GM21515 (cell line): ENCODE measurements at regions not wholly inside any gene's neighbourhood (a gene's known extent, or its start where the extent isn't known, plus 50 kb on each side); places are given as distances from the start of the nearest gene placed in this dataset.

Experiments used
- ATAC-seq: cut with Tn5 transposase; IDR thresholded peaks from one replicate; pipeline ENCODE4 v1.9.1; 2021; ENCODE audit not compliant: unreplicated experiment

DNA sequence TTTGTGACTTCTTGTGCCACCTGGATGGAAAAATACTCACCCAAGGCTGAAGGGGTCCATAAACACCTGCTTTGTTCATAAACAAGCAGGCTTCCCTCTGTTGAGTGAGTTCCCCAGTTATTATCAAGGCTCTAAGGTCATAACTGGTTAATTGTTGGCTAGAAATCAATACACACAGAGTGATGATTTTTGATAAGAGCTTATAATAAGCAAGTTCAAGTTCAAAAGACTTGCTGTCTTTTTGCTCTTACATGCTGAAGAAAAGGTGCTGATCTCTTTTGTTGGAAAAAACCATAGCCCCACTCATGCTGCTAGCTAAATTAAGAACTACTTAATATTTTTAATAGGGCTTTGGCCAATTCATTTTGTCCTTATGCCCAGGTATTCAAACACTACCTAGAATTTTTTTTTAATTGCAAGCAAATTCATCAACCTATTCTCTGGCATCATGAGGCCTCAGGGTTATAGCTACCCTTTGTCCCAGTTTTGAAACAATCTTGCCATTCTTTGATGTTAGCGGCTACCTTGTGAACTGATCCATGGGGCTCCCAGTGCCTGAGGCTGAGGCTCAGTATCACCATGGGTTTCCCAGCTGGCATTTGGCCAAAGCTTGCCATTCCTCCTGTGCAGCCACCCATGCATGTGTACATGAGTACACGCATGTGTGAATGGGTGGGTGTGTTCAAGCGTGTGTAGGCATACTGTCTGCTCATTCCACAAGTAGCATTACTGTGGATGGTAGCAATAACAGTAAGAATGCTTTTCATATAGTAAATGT is 127.6 kb upstream of the LPP start:
- no peak for ATAC-seq

DNA sequence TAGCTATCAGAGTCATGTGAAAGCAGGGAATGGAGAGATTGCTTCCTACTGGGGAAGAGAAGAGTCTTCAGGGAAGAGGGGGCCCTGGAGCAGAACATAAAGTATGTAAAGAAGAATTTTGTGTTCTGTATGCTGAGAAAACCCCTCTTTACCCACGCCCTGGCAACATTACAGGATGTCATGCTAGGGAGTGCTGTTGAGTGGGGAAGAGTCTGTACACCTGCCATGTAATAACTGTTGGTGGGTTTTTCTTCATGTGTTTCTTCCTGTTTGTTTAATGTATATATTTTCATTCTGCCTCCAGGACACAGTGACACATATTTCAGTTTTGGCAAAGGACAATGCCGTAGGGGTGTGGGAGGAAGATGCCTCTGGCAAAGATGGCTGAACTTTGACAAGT is 122.8 kb upstream of the LPP start:
- ATAC-seq, result no peak

GRCh38 chr3:188034989-188035388 is 119.0 kb upstream of the LPP start:
- no peak for ATAC-seq

- no peak for ATAC-seq
Observed at GRCh38 chr3:188036375-188037194, 117.4 kb upstream of the LPP start.

DNA sequence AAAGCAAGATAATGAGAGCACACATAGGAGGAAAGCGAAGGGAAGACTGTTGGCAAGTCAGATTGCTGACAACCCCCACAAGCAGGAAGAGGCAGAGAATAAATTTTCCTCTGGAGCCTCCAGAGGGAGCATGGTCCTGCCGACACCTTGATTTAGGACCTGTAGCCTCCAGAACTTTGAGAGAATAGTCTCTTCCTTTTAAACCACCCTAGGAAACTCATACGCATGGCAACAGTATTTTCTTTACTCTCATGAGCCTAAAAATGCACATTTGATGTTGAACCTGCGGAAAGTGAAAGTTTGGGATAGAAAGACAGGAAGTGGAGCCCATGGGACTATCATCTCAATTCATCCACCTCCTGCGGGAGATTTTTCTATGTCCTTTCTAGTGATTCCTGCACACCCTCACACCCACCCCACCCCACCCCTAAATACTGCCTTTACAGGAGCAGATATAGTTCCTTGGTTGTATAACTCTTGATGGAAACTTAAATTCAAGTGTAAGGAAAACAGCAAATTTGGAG is 116.7 kb upstream of the LPP start:
- no peak for ATAC-seq

DNA sequence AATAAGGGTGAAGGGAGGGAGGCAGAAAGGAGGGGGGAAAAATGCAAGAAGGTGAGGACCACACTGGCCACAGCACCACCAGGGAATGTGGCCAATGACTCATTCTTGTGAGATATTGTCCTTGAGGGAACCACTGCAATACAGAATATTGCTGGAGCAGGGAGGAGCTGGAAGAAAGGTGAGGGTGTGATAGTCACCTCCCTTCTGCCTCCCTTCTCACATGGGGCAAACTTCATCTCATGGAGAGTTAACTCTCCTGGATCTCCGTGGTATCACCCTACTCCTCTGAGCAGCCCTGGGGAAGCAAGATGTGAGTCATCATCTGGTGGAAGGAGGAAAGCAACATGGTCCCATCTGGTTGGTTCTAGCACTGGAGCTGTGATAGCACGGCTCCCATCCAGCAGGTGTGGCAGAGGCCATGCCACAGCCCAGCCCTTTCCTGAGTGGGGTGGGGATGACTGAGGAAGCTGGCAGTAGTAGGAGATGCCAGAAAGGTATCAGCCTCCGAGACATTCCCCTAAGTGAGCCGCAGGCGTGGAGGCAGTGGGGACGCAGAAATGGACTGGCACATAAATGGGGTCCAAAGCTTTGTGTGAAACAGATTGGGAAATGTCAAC is 115.9 kb upstream of the LPP start:
- ATAC-seq, result no peak

DNA sequence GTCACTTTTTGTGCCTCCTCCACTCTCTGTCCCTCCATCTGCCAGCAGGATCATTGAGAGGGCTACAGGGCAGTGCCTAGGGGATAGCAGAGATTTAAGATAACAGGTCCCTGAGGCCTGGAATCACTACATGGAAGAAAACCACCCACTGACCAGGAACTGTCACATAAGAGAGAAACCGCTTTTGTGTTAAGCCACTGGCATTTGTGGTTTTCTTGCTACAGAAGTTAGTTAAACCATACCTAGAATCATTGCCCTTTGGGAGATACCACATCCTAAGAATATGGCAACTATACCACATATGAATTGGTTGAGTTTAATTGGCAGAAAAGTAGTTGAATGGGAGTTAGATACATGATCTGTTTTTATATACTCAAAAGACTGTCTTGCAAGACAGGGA is 112.8 kb upstream of the LPP start:
- no peak for ATAC-seq

GRCh38 chr3:188041895-188042294 is 112.1 kb upstream of the LPP start:
- ATAC-seq, result no peak

DNA sequence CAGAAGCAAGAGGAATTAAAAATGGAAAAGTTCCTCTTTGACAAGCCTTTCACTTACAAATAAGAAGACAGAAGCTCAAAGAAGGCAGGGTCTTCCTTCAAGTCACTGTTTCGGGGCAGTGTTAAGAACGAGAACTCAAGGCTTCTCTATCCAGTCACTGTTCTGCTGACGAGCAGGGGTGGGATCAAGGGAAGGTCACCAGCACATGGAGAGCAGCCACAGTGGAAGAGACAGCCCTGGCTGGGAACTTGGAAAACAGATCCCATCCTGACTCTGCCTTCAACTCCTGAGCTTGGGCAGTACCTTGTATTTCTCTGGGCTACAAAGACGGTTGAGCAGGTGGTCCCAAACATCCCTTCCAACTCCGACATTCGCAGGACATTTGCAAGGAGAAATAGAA is 111.5 kb upstream of the LPP start:
- ATAC-seq, result no peak

GRCh38 chr3:188043891-188044290 is 110.1 kb upstream of the LPP start:
- ATAC-seq, result no peak

DNA sequence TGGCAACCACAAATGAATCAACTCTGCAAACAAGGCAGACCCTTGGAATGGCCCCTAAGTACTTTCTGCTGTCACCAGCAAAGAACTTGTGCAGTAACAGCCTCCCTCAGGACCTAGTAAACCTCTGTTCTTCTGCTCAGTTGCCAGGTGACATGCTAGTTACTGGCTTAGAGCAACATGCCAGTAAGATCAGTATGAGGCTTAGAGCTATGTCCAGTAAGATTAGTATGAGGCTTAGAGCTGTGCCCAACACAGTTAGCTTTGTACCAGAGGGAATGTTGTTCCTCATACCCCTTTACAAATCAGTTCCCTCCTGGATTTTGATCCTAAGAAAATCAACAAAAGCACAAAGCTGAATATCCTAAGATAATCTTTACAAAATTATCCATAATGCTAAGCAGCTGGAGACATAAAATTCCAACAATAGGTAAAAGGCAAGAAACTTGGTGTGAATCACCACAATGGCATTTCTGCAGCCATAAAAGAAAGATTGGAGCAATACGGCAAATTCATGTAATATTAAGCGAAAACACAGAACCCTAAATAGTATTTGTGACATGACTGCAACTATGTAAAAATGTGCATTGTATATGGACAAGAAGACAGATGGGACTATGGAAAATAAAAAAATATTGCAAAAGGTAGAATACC is 107.3 kb upstream of the LPP start:
- ATAC-seq, result no peak

- no peak for ATAC-seq
Observed at GRCh38 chr3:188047536-188047935, 106.4 kb upstream of the LPP start.

DNA sequence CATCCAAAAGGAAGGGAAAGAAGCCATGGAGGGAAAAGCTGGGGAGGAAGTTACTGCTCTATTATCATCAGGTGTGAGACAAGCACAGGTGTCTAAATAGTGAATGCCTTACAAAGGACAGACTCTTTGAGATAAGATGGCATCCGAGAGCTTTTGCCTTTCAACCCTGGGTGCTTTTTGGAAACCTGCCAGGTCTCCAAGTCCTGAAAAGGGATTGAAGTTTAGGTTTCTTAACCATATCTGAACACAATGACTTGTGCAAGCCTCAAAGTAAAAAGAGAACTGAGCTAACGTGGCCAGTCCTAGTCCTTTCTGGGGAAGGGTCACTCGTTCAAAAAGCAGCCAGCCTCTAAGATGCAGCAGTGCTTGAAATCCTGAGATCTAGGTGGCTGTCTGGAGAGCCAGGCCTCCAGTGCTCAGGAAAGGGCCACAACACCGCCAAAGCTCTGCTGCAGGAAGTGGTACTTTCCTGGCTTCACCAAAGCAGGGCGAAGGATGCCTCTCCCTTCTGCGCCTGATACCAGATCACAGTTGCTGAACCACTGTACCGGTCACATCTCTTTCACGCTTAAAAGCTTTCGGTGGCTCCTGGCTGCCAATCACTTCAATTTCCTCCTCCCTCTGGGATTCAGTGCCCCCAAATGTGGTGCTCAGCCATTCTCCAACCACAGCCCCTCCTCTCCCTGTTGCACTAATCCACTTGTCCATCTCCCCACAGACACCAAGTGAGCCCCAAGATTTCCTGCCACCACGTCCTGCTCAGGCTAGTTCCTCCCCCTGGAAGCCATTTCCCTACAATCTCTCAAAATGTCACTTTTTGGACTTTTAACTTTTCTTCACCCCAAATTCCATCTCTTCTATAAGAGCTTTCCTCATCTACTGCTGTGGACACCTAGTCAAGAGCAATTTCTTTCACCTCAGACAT is 104.1 kb upstream of the LPP start:
- no peak for ATAC-seq

GRCh38 chr3:188051801-188052168 is 102.2 kb upstream of the LPP start:
- no peak for ATAC-seq

- no peak for ATAC-seq
Observed at GRCh38 chr3:188052169-188053035, 101.6 kb upstream of the LPP start.

- ATAC-seq, result no peak
Observed at GRCh38 chr3:188053036-188053340, 101.0 kb upstream of the LPP start.

DNA sequence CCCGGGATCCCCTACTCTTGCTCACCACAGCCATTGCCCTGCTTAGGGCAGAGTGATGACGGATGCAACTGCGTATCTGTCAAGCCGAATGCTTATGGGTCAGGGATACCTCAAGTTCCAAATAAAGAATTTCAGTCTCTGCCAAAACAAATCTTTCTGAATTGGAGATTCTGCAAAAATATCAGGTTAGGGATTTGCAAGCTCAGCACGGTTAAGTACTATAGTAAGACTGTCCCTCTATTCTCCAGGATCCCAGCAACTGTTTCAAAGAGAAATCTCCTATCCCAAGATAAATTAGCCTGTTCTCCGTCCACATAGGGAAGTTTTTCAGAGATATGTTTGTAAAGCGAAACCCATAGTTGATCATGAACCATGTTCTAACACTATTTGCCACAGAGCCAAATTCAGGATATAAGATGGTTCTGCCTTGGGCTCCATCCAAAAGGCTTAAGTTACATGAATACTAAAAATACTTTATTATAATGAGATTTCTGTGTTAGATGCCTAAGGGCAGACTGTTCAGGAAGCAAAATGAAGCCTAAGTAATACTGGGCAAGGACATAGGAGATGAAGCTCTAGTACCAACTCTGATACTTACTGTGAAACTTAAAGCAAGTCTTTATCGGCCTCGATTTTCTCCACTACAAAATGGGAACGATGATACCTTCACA is 100.1 kb upstream of the LPP start:
- ATAC-seq, result no peak

GRCh38 chr3:188054541-188054940 is 99.4 kb upstream of the LPP start:
- ATAC-seq, result no peak

DNA sequence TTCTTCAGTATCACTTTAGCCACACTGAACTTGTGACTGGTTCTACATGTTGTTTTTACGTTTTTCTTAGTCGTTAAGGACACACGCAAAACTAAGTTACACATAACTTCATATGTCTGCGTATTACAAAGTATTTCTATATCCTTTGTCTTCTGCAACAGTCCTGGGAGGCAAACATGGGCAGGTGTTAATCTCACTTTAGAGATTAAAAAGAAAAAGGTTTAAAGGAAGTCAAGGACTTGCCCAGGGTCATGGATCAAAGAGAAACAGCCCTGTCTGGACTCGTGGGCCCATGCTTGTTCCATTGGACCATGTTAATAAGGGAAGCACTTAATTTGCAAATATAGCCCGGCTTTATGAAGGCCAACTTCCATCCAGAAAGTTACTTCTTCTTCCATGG is 98.6 kb upstream of the LPP start:
- ATAC-seq, result no peak
